HCT116 (cell line): ENCODE measurements at regions not wholly inside any gene's neighbourhood (a gene's known extent, or its start where the extent isn't known, plus 50 kb on each side); places are given as distances from the start of the nearest gene placed in this dataset.

Experiments used
- ATAC-seq: fragments of 200-7000 bp; cut with Tn5 transposase; 2 replicates; pipeline ENCODE4 v1.9.1; 2020; ENCODE audit warnings: mild to moderate bottlenecking, moderate library complexity
- BruUV-seq: library from RNA; stranded (reverse); fragments of 400-500 nt; replicated peaks from 2 replicates; lab custom pipeline; 2021; lab: Mats Ljungman, UMichigan
- CTCF ChIA-PET: fragments of 300-600 bp; sonication (Branson Sonifier 250); formaldehyde crosslinking; loops from one replicate; lab custom pipeline; 2021; ENCODE audit warnings: antibody characterized with exemption; lab: Charles Lee
- POLR2A ChIA-PET: fragments of 300-600, 350-600 bp; sonication (Branson Sonifier 250); formaldehyde crosslinking; loops from one replicate; lab custom pipeline; 2021; ENCODE audit warnings: antibody characterized with exemption; lab: Charles Lee
- RAD21 ChIA-PET, 2 experiments: fragments of 300-600 bp; sonication (Branson Sonifier 250); formaldehyde crosslinking; loops; one replicate each; lab custom pipeline; 2023; ENCODE audit warnings: low total read pairs in 2 of 2; ENCODE audit not compliant: uncharacterized antibody in 2 of 2, unreplicated experiment in 2 of 2, low non-redundant PET in 1 of 2; lab: Charles Lee
- DNase-seq: peaks from one replicate; pipeline ENCODE4 v3.0.0-alpha.2; 2010; ENCODE audit warnings: low read depth, low spot score
- H2AFZ ChIP-seq: fragments of 200-600 bp; shearing (Covaris generic), sonication (generic); 2 replicates; pipeline ENCODE4 v1.6.1; 2017; ENCODE audit warnings: low read depth, mixed run types, mixed read lengths, antibody characterized with exemption, low read length; ENCODE audit not compliant: poor library complexity, severe bottlenecking
- H3K27ac ChIP-seq: 2 replicates; pipeline ENCODE4 v1.5.1; 2012; ENCODE audit warnings: low read depth, low read length
- H3K27me3 ChIP-seq: fragments of 200-600 bp; sonication (generic); 2 replicates; pipeline ENCODE4 v1.6.1; 2016; ENCODE audit warnings: mixed run types, low read length, mixed read lengths; ENCODE audit not compliant: insufficient read depth
- H3K36me3 ChIP-seq, 2 experiments: fragments of 200-500 bp in 1 of 2; fragments of 200-600 bp in 1 of 2; sonication (Bioruptor generic) in 1 of 2; sonication (generic) in 1 of 2; 2 replicates each; pipeline versions ENCODE4 v1.5.1 to v1.6.1; 2014 to 2016; ENCODE audit warnings: low read length in 2 of 2, inconsistent platforms in 1 of 2, mixed read lengths in 1 of 2, mixed run types in 1 of 2; ENCODE audit not compliant: insufficient read depth in 2 of 2, control insufficient read depth in 1 of 2
- H3K4me1 ChIP-seq, 2 experiments: fragments of 200-600 bp in 1 of 2; sonication (generic) in 1 of 2; 2 replicates each; pipeline versions ENCODE4 v1.5.1 to v1.6.1; 2012 to 2017; ENCODE audit warnings: low read length in 2 of 2, inconsistent platforms in 1 of 2, mild to moderate bottlenecking in 1 of 2, mixed read lengths in 1 of 2, mixed run types in 1 of 2, moderate library complexity in 1 of 2; ENCODE audit not compliant: insufficient read depth in 2 of 2, control insufficient read depth in 1 of 2
- H3K4me2 ChIP-seq: fragments of 200-600 bp; sonication (generic); 2 replicates; pipeline ENCODE4 v1.6.1; 2017; ENCODE audit warnings: mixed run types, low read length, mixed read lengths
- H3K4me3 ChIP-seq, 2 experiments: fragments of 200-600 bp in 1 of 2; sonication (generic) in 1 of 2; replicated peaks in 1 of 2; 2 replicates each; pipeline ENCODE4 v1.5.1; 2011 to 2016; ENCODE audit warnings: low read length in 2 of 2, control low read depth in 1 of 2, low read depth in 1 of 2, mild to moderate bottlenecking in 1 of 2, mixed read lengths in 1 of 2, mixed run types in 1 of 2
- H3K79me2 ChIP-seq: fragments of 200-600 bp; sonication (generic); 2 replicates; pipeline ENCODE4 v1.6.1; 2017; ENCODE audit warnings: mild to moderate bottlenecking, mixed run types, low read length, moderate library complexity, mixed read lengths; ENCODE audit not compliant: insufficient read depth
- H3K9ac ChIP-seq: fragments of 200-600 bp; sonication (generic); 2 replicates; pipeline ENCODE4 v1.6.1; 2016; ENCODE audit warnings: low read length, mixed read lengths
- H3K9me2 ChIP-seq: fragments of 200-600 bp; sonication (generic), shearing (Covaris generic); 2 replicates; pipeline ENCODE4 v1.6.1; 2017; ENCODE audit warnings: mixed run types, mild to moderate bottlenecking, moderate library complexity; ENCODE audit not compliant: insufficient read depth
- H3K9me3 ChIP-seq, 2 experiments: fragments of 200-500 bp in 1 of 2; fragments of 200-600 bp in 1 of 2; sonication (Bioruptor generic) in 1 of 2; sonication (generic) in 1 of 2; 2 replicates each; pipeline ENCODE4 v1.6.1; 2014 to 2017; ENCODE audit warnings: low read length in 2 of 2, mixed read lengths in 2 of 2, inconsistent platforms in 1 of 2, low read depth in 1 of 2, mild to moderate bottlenecking in 1 of 2, mixed run types in 1 of 2, moderate library complexity in 1 of 2; ENCODE audit not compliant: control insufficient read depth in 1 of 2, insufficient read depth in 1 of 2
- H4K20me1 ChIP-seq: fragments of 200-600 bp; sonication (generic), shearing (Covaris generic); 2 replicates; pipeline ENCODE4 v1.6.1; 2017; ENCODE audit warnings: mixed run types, mild to moderate bottlenecking, moderate library complexity; ENCODE audit not compliant: insufficient read depth
- EGR1 ChIP-seq: IDR thresholded peaks from 2 replicates; pipeline ENCODE4 v1.6.1; 2012; ENCODE audit warnings: low read depth
- ELF1 ChIP-seq: IDR thresholded peaks from 2 replicates; pipeline ENCODE4 v1.6.1; 2012; ENCODE audit warnings: low read depth, borderline replicate concordance
- EZH2phosphoT487 ChIP-seq: fragments of 200-600 bp; IDR thresholded peaks from 2 replicates; pipeline ENCODE4 v1.6.1; 2018; ENCODE audit warnings: antibody characterized with exemption, borderline replicate concordance
- JUND ChIP-seq: IDR thresholded peaks from 2 replicates; pipeline ENCODE4 v1.6.1; 2012
- POLR2AphosphoS5 ChIP-seq: IDR thresholded peaks from 2 replicates; pipeline ENCODE4 v1.6.1; 2011; ENCODE audit warnings: mild to moderate bottlenecking, low read depth, low read length, moderate library complexity
- REST ChIP-seq: IDR thresholded peaks from 2 replicates; pipeline ENCODE4 v1.6.1; 2012; ENCODE audit warnings: low read depth
- TCF7L2 ChIP-seq: IDR thresholded peaks from 2 replicates; pipeline ENCODE4 v1.7.0; 2011; ENCODE audit warnings: borderline replicate concordance, inconsistent platforms; ENCODE audit not compliant: insufficient read depth, insufficient read length; ENCODE audit errors: extremely low read depth
- ZBTB33 ChIP-seq: IDR thresholded peaks from 2 replicates; pipeline ENCODE4 v1.6.1; 2011; ENCODE audit warnings: mild to moderate bottlenecking, low read length, moderate library complexity; ENCODE audit not compliant: insufficient replicate concordance; ENCODE audit errors: extremely low read depth
- intact Hi-C: fragments of 100-400 bp; cut with micrococcal nuclease; formaldehyde crosslinking; loops from 2 replicates; pipeline ENCODE4 v1.10.0; 2022

DNA sequence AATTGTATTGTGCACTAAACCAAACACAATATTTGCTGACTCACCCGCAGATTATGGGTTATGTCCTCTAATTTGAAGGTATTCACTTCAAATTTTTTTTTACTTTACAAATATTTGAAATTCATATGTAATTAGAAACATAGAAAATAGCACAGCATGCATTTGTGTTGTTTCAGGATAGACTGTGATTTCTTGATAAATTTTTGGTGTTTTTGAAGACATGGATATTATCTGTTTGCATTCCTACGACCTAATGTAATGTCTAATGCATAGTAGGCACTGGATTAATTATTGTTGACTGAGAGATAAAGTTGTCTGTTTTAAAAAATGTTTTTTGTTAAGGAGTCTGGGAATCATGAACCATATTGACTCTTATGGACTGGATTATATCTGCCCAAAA lies 850.2 kb downstream of the BRINP3 start:
- ATAC-seq, result no peak
- intact Hi-C loops, result loop anchor here (10.0 kb wide), 1 partner anchor 807 kb away; no protein-coding TSS in a partner anchor
- Histone ChIP-seq H3K9ac (no peak overlapping the region), H2AFZ (no peak overlapping the region), H3K4me1 (no peaks in the 10 kb centered on the region), H3K9me3 (no peaks in the 10 kb centered on the region), H4K20me1 (no peaks in the 10 kb centered on the region), H3K4me2 (no peak overlapping the region), H3K4me3 (no peak overlapping the region), H3K79me2 (no peaks in the 10 kb centered on the region), H3K27ac (no peak overlapping the region), H3K36me3 (no peaks in the 10 kb centered on the region), H3K27me3 (no peaks in the 10 kb centered on the region), H3K9me2 (no peaks in the 10 kb centered on the region)
- no TSS peak for BruUV-seq
- no peak for DNase-seq
- ChIA-PET CTCF (no interaction called here), POLR2A (no interaction called here), RAD21 (no interaction called here)
- no peak for TF ChIP-seq TCF7L2
- TF ChIP-seq JUND, result no peak
- TF ChIP-seq POLR2AphosphoS5, result no peak
- no peak for TF ChIP-seq EGR1
- no peak for TF ChIP-seq EZH2phosphoT487
- TF ChIP-seq REST, result no peak
- no peak for TF ChIP-seq ELF1
- no peak for TF ChIP-seq ZBTB33
